Activated CD8-positive, alpha-beta memory T cell treated with anti-CD3 and anti-CD28 coated beads, Interleukin-2, amount 50 U/mL, for 4 hours (primary cell): ENCODE measurements at regions not wholly inside any gene's neighbourhood (a gene's known extent, or its start where the extent isn't known, plus 50 kb on each side); places are given as distances from the start of the nearest gene placed in this dataset.
A peak's percentile ranks its signal among the peaks of the same experiment; 100 is the strongest.

Experiments used
- DNase-seq: peaks from one replicate; pipeline ENCODE4 v3.0.0-alpha.2; 2020

GRCh38 chr1:234972411-234973191, 156.0 kb downstream of the TOMM20 start:
- DNase-seq = no peak

GRCh38 chr1:234971586-234972297, 156.9 kb downstream of the TOMM20 start:
- DNase-seq = no peak

- no peak for DNase-seq
Measured at GRCh38 chr1:234970731-234971476, 157.7 kb downstream of the TOMM20 start.

GRCh38 chr1:234970401-234970730, 158.3 kb downstream of the TOMM20 start:
- no peak for DNase-seq

GRCh38 chr1:234969581-234970400, 158.8 kb downstream of the TOMM20 start:
- DNase-seq = no peak

GRCh38 chr1:234969011-234969441, 159.6 kb downstream of the TOMM20 start:
- DNase-seq = no peak

GRCh38 chr1:234968451-234968850, 160.2 kb downstream of the TOMM20 start:
- DNase-seq = no peak

GRCh38 chr1:234967121-234967520, 161.5 kb downstream of the TOMM20 start:
- DNase-seq = no peak

GRCh38 chr1:234965111-234965510, 163.5 kb downstream of the TOMM20 start:
- DNase-seq = no peak

GRCh38 chr1:234963904-234964702, 164.5 kb downstream of the TOMM20 start:
- no peak for DNase-seq

- peak; percentile 87 for DNase-seq
Measured at GRCh38 chr1:234963180-234963903, 165.3 kb downstream of the TOMM20 start.

GRCh38 chr1:234962340-234962989, 166.2 kb downstream of the TOMM20 start:
- DNase-seq = no peak

GRCh38 chr1:234961456-234962339, 166.9 kb downstream of the TOMM20 start:
- no peak for DNase-seq

- no peak for DNase-seq
Measured at GRCh38 chr1:234960722-234961455, 167.7 kb downstream of the TOMM20 start.

GRCh38 chr1:234958706-234959657, 169.7 kb downstream of the TOMM20 start:
- DNase-seq = no peak

- DNase-seq = no peak
Measured at GRCh38 chr1:234958066-234958705, 170.5 kb downstream of the TOMM20 start.
